HCEC 1CT (cell line): ENCODE measurements at regions not wholly inside any gene's neighbourhood (a gene's known extent, or its start where the extent isn't known, plus 50 kb on each side); places are given as distances from the start of the nearest gene placed in this dataset.
A peak's percentile ranks its signal among the peaks of the same experiment; 100 is the strongest.
"Not testable (repeated sequence)": the region's sequence is repeated elsewhere in the genome, so short reads cannot be mapped to it uniquely, and the experiment has no call there.

Experiments used
- DNase-seq: peaks from one replicate; pipeline ENCODE4 v3.0.0-alpha.2; 2017

GRCh38 chr13:84630476-84630875, 748.2 kb upstream of the SLITRK1 start:
- DNase-seq: no peak

- no peak for DNase-seq
Observed at GRCh38 chr13:84616864-84617263, 734.6 kb upstream of the SLITRK1 start.

- peak; percentile 80 for DNase-seq
Observed at GRCh38 chr13:84609716-84610115, 727.4 kb upstream of the SLITRK1 start.

GRCh38 chr13:84607261-84608013, 725.2 kb upstream of the SLITRK1 start:
- peak; percentile 79 for DNase-seq

GRCh38 chr13:84606616-84607015, 724.3 kb upstream of the SLITRK1 start:
- DNase-seq: no peak

- DNase-seq: no peak
Observed at GRCh38 chr13:84605927-84606326, 723.7 kb upstream of the SLITRK1 start.

- no peak for DNase-seq
Observed at GRCh38 chr13:84591444-84591843, 709.2 kb upstream of the SLITRK1 start.

GRCh38 chr13:84590663-84591062, 708.4 kb upstream of the SLITRK1 start:
- DNase-seq: no peak

- no peak for DNase-seq
Observed at GRCh38 chr13:84588023-84588422, 705.7 kb upstream of the SLITRK1 start.

GRCh38 chr13:84579901-84580300, 697.6 kb upstream of the SLITRK1 start:
- DNase-seq: not testable (repeated sequence)

GRCh38 chr13:84574851-84575250, 692.6 kb upstream of the SLITRK1 start:
- DNase-seq: peak; percentile 17

GRCh38 chr13:84571264-84571663, 689.0 kb upstream of the SLITRK1 start:
- DNase-seq: peak; percentile 4

GRCh38 chr13:84570831-84571230, 688.6 kb upstream of the SLITRK1 start:
- DNase-seq: peak; percentile 43

GRCh38 chr13:84569366-84569765, 687.1 kb upstream of the SLITRK1 start:
- no peak for DNase-seq

GRCh38 chr13:84567848-84568247, 685.6 kb upstream of the SLITRK1 start:
- no peak for DNase-seq

GRCh38 chr13:84566780-84567179, 684.5 kb upstream of the SLITRK1 start:
- no peak for DNase-seq

- DNase-seq: no peak
Observed at GRCh38 chr13:84563611-84564010, 681.3 kb upstream of the SLITRK1 start.

GRCh38 chr13:84553227-84553626, 671.0 kb upstream of the SLITRK1 start:
- DNase-seq: no peak

GRCh38 chr13:84543962-84544361, 661.7 kb upstream of the SLITRK1 start:
- DNase-seq: no peak

GRCh38 chr13:84542348-84542747, 660.1 kb upstream of the SLITRK1 start:
- no peak for DNase-seq

- DNase-seq: no peak
Observed at GRCh38 chr13:84536906-84537305, 654.6 kb upstream of the SLITRK1 start.

GRCh38 chr13:84528408-84529070, 646.3 kb upstream of the SLITRK1 start:
- DNase-seq: no peak

- no peak for DNase-seq
Observed at GRCh38 chr13:84525865-84526264, 643.6 kb upstream of the SLITRK1 start.

- DNase-seq: no peak
Observed at GRCh38 chr13:84524586-84524985, 642.3 kb upstream of the SLITRK1 start.

- DNase-seq: no peak
Observed at GRCh38 chr13:84500016-84500415, 617.7 kb upstream of the SLITRK1 start.
